HepG2 (cell line): ENCODE measurements at regions not wholly inside any gene's neighbourhood (a gene's known extent, or its start where the extent isn't known, plus 50 kb on each side); places are given as distances from the start of the nearest gene placed in this dataset.

Experiments used
- ATAC-seq: fragments of 200-7000 bp; cut with Tn5 transposase; 3 replicates; pipeline ENCODE4 v1.9.1; 2020; ENCODE audit warnings: mild to moderate bottlenecking, moderate library complexity
- BruUV-seq: library from RNA; stranded (reverse); fragments of 400-500 nt; replicated peaks from 2 replicates; lab custom pipeline; 2021; lab: Mats Ljungman, UMichigan
- CTCF ChIA-PET: fragments of 300-600 bp; formaldehyde crosslinking; extraction: SDS; loops from one replicate; lab custom pipeline; 2021; ENCODE audit warnings: low total read pairs, inconsistent platforms, low intra/inter-chr PET ratio; lab: Yijun Ruan, JAX
- POLR2A ChIA-PET: fragments of 350-600 bp; sonication (Branson Sonifier 250); formaldehyde crosslinking; loops from one replicate; lab custom pipeline; 2020; ENCODE audit warnings: antibody characterized with exemption, inconsistent platforms; lab: Yijun Ruan, JAX
- DNase-seq: peaks from one replicate; pipeline ENCODE4 v3.0.0-alpha.2; 2015; ENCODE audit warnings: low spot score
- FAIRE-seq: peaks from 3 replicates; lab custom pipeline; 2011; peaks lifted over from hg19 to GRCh38; lab: Jason Lieb, UNC
- H2AFZ ChIP-seq: one replicate; pipeline ENCODE4 v1.6.1; 2011; ENCODE audit warnings: low read length, inconsistent platforms
- H3K27ac ChIP-seq: fragments of 300-600 bp; 3 replicates; pipeline ENCODE4 v1.8.0; 2011; ENCODE audit warnings: mixed run types, mild to moderate bottlenecking, mixed read lengths, low read length, inconsistent platforms; ENCODE audit not compliant: insufficient read depth; ENCODE audit errors: extremely low read length
- H3K27me3 ChIP-seq, 2 experiments: fragments of 200-600 bp in 1 of 2; 2 replicates in 1 of 2; 3 replicates in 1 of 2; pipeline versions ENCODE4 v1.6.0 to v1.8.0; 2011; ENCODE audit warnings: low read length in 2 of 2, mild to moderate bottlenecking in 2 of 2, moderate library complexity in 2 of 2, inconsistent platforms in 1 of 2; ENCODE audit not compliant: insufficient read depth in 2 of 2, control insufficient read depth in 1 of 2
- H3K36me3 ChIP-seq, 2 experiments: fragments of 200-600 bp in 1 of 2; replicated peaks in 1 of 2; 2 replicates in 1 of 2; 3 replicates in 1 of 2; pipeline versions ENCODE4 v1.5.1 to v1.8.0; 2011; ENCODE audit warnings: low read length in 2 of 2, inconsistent platforms in 1 of 2; ENCODE audit not compliant: insufficient read depth in 2 of 2, control insufficient read depth in 1 of 2
- H3K4me1 ChIP-seq: 2 replicates; pipeline ENCODE4 v1.5.1; 2012; ENCODE audit warnings: low read length, inconsistent platforms; ENCODE audit not compliant: insufficient read depth
- H3K4me2 ChIP-seq: 2 replicates; pipeline ENCODE4 v1.6.0; 2011; ENCODE audit warnings: low read depth, low read length, inconsistent platforms
- H3K4me3 ChIP-seq, 3 experiments: fragments of 200-600 bp in 1 of 3; sonication (generic), shearing (Covaris generic) in 1 of 3; replicated peaks in 1 of 3; 2 replicates each; pipeline ENCODE4 v1.5.1; 2011 to 2016; ENCODE audit warnings: low read length in 3 of 3, inconsistent platforms in 2 of 3, low read depth in 2 of 3, mild to moderate bottlenecking in 2 of 3, control low read depth in 1 of 3, mixed read lengths in 1 of 3; ENCODE audit not compliant: insufficient read depth in 1 of 3
- H3K79me2 ChIP-seq: one replicate; pipeline ENCODE4 v1.6.1; 2011; ENCODE audit warnings: low read length, inconsistent platforms; ENCODE audit not compliant: insufficient read depth
- H3K9ac ChIP-seq: 2 replicates; pipeline ENCODE4 v1.6.0; 2011; ENCODE audit warnings: mild to moderate bottlenecking, low read depth, low read length, inconsistent platforms; ENCODE audit not compliant: insufficient read depth
- H3K9me3 ChIP-seq: 2 replicates; pipeline ENCODE4 v1.5.1; 2012; ENCODE audit warnings: mild to moderate bottlenecking, low read length
- H4K20me1 ChIP-seq: 2 replicates; pipeline ENCODE4 v1.6.0; 2011; ENCODE audit warnings: inconsistent platforms, mild to moderate bottlenecking, low read length, moderate library complexity; ENCODE audit not compliant: insufficient read depth
- ARNT ChIP-seq: fragments of 450-650 bp; IDR thresholded peaks from 2 replicates; pipeline ENCODE4 v1.6.1; 2017
- ARNT2 ChIP-seq: sonication (generic); formaldehyde crosslinking; IDR thresholded peaks from 2 replicates; pipeline ENCODE4 v1.8.0; 2022; ENCODE audit warnings: mild to moderate bottlenecking, low read depth, missing genetic modification reagents, moderate library complexity
- ASH2L ChIP-seq: fragments of 300-600, 200-600 bp; sonication (generic); IDR thresholded peaks from 2 replicates; pipeline ENCODE4 v1.7.0; 2017; ENCODE audit warnings: low read depth, mild to moderate bottlenecking, moderate library complexity, mixed read lengths, low read length; ENCODE audit not compliant: insufficient read length
- SAP130 ChIP-seq: IDR thresholded peaks from 2 replicates; pipeline ENCODE4 v1.6.1; 2016; ENCODE audit warnings: low read depth
- ZNF205 ChIP-seq: IDR thresholded peaks from 2 replicates; pipeline ENCODE4 v1.6.1; 2018; ENCODE audit warnings: missing biosample characterization, missing genetic modification reagents
- ZNF367 ChIP-seq: sonication (generic); formaldehyde crosslinking; IDR thresholded peaks from 2 replicates; pipeline ENCODE4 v1.4.0; 2020; ENCODE audit warnings: missing genetic modification reagents, borderline replicate concordance
- ZNF441 ChIP-seq: sonication (generic); formaldehyde crosslinking; IDR thresholded peaks from 2 replicates; pipeline ENCODE4 v1.7.0; 2021; ENCODE audit warnings: missing genetic modification reagents, borderline replicate concordance
- ZNF605 ChIP-seq: sonication (generic); formaldehyde crosslinking; IDR thresholded peaks from 2 replicates; pipeline ENCODE4 v1.8.0; 2022; ENCODE audit warnings: mild to moderate bottlenecking, missing genetic modification reagents
- ZNF746 ChIP-seq: sonication (generic); formaldehyde crosslinking; IDR thresholded peaks from 2 replicates; pipeline ENCODE4 v1.8.0; 2022; ENCODE audit warnings: mild to moderate bottlenecking, missing genetic modification reagents
- ZNF768 ChIP-seq: sonication (generic); formaldehyde crosslinking; IDR thresholded peaks from 2 replicates; pipeline ENCODE4 v1.4.0; 2020; ENCODE audit warnings: missing genetic modification reagents
- ZSCAN21 ChIP-seq: sonication (generic); formaldehyde crosslinking; IDR thresholded peaks from 2 replicates; pipeline ENCODE4 v1.8.0; 2022; ENCODE audit warnings: mild to moderate bottlenecking, missing genetic modification reagents, moderate library complexity, borderline replicate concordance
- WGBS: methylation state at CpG from one replicate; pipeline ENCODE4 v1.1.6; 2017; ENCODE audit warnings: low lambda C conversion rate; 5-methylcytosine and 5-hydroxymethylcytosine counted together
- in situ Hi-C: cut with HindIII; loops from 2 replicates; pipeline ENCODE4 v1.10.0; 2017; ENCODE audit warnings: low pct_unique_long_range_greater_than_20kb; ENCODE audit not compliant: extremely low pct_ligation_motif_present
- intact Hi-C: fragments of 100-400 bp; cut with micrococcal nuclease; formaldehyde crosslinking; loops from one replicate; pipeline ENCODE4 v1.10.0; 2022; ENCODE audit not compliant: unreplicated experiment
- TF ChIP-seq, protein P1 (sequence below): sonication (generic); formaldehyde crosslinking; IDR thresholded peaks from 2 replicates; pipeline ENCODE4 v1.4.0; 2020; ENCODE audit warnings: missing genetic modification reagents
- TF ChIP-seq, protein P2 (sequence below): sonication (generic); formaldehyde crosslinking; IDR thresholded peaks from 2 replicates; pipeline ENCODE4 v1.4.0; 2020; ENCODE audit warnings: low read depth, mild to moderate bottlenecking, missing genetic modification reagents
- TF ChIP-seq, protein P3 (sequence below): sonication (generic); formaldehyde crosslinking; IDR thresholded peaks from 2 replicates; pipeline ENCODE4 v1.4.0; 2020; ENCODE audit warnings: missing genetic modification reagents; ENCODE audit errors: not compliant biosample characterization

DNA sequence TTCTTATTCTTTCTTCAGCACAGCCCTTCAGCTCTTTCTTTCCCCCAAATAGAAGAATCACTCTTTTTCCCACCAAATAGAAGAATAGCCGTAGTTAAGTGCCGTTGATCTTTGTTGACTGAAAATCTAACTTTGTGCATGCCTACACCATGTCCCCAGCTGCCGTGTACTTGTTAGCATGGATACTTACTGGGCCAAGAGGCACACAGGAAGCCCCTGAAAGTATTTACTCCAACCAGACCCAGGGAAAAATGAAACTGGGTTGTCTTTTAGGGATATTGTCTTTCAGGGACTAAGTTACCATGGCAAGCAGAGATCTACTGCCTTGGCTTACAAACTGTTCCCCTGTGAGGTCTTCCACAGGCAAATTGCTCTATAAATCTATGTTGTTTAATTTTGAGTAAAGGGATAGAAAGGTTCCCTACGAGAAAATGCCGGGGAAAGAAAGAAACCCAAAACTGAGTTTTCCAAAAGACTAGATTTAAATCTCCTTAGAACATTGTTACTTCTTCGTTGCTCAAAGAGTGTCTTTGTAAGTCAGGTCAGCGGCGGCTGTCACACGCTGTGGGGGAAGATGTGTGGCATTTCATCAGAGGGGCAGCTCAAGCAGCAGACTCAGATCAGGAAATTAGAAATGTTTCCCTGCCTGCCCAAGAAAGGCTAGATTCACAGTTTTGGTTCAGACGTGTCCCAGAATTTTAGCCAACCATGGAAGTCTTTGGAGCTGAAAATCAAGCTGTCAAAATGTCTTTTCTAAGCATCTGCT lies 152.7 kb upstream of the PRNP start:
- no peaks in the 10 kb centered on the region for H4K20me1 ChIP-seq
- no peak overlapping the region for H2AFZ ChIP-seq
- no peaks in the 10 kb centered on the region for H3K4me1 ChIP-seq
- ChIA-PET POLR2A (no interaction called here), CTCF (no interaction called here)
- TF ChIP-seq ZNF605 (CRISPR knock-in tag), result no peak
- TF ChIP-seq ASH2L, result no peak
- TF ChIP-seq, protein P1, sequence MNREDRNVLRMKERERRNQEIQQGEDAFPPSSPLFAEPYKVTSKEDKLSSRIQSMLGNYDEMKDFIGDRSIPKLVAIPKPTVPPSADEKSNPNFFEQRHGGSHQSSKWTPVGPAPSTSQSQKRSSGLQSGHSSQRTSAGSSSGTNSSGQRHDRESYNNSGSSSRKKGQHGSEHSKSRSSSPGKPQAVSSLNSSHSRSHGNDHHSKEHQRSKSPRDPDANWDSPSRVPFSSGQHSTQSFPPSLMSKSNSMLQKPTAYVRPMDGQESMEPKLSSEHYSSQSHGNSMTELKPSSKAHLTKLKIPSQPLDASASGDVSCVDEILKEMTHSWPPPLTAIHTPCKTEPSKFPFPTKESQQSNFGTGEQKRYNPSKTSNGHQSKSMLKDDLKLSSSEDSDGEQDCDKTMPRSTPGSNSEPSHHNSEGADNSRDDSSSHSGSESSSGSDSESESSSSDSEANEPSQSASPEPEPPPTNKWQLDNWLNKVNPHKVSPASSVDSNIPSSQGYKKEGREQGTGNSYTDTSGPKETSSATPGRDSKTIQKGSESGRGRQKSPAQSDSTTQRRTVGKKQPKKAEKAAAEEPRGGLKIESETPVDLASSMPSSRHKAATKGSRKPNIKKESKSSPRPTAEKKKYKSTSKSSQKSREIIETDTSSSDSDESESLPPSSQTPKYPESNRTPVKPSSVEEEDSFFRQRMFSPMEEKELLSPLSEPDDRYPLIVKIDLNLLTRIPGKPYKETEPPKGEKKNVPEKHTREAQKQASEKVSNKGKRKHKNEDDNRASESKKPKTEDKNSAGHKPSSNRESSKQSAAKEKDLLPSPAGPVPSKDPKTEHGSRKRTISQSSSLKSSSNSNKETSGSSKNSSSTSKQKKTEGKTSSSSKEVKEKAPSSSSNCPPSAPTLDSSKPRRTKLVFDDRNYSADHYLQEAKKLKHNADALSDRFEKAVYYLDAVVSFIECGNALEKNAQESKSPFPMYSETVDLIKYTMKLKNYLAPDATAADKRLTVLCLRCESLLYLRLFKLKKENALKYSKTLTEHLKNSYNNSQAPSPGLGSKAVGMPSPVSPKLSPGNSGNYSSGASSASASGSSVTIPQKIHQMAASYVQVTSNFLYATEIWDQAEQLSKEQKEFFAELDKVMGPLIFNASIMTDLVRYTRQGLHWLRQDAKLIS (CRISPR knock-in tag), result no peak
- no peak for TF ChIP-seq SAP130 (CRISPR knock-in tag)
- no peak for TF ChIP-seq ARNT2
- TF ChIP-seq, protein P2, sequence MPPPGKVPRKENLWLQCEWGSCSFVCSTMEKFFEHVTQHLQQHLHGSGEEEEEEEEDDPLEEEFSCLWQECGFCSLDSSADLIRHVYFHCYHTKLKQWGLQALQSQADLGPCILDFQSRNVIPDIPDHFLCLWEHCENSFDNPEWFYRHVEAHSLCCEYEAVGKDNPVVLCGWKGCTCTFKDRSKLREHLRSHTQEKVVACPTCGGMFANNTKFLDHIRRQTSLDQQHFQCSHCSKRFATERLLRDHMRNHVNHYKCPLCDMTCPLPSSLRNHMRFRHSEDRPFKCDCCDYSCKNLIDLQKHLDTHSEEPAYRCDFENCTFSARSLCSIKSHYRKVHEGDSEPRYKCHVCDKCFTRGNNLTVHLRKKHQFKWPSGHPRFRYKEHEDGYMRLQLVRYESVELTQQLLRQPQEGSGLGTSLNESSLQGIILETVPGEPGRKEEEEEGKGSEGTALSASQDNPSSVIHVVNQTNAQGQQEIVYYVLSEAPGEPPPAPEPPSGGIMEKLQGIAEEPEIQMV (CRISPR knock-in tag), result no peak
- TF ChIP-seq ZNF205 (CRISPR knock-in tag), result no peak
- TF ChIP-seq, protein P3, sequence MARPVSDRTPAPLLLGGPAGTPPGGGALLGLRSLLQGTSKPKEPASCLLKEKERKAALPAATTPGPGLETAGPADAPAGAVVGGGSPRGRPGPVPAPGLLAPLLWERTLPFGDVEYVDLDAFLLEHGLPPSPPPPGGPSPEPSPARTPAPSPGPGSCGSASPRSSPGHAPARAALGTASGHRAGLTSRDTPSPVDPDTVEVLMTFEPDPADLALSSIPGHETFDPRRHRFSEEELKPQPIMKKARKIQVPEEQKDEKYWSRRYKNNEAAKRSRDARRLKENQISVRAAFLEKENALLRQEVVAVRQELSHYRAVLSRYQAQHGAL (CRISPR knock-in tag), result no peak
- TF ChIP-seq ZNF746, result no peak
- no peak for TF ChIP-seq ZNF441 (CRISPR knock-in tag)
- TF ChIP-seq ZSCAN21 (CRISPR knock-in tag), result no peak
- TF ChIP-seq ZNF367 (CRISPR knock-in tag), result no peak
- TF ChIP-seq ARNT, result no peak
- no peak for TF ChIP-seq ZNF768
- no peak overlapping the region for H3K4me2 ChIP-seq
- ATAC-seq (no peak), DNase-seq (no peak), FAIRE-seq (no peak)
- H3K9ac ChIP-seq, result no peak overlapping the region
- H3K79me2 ChIP-seq, result no peaks in the 10 kb centered on the region
- intact Hi-C loops (no loop called here), in situ Hi-C loops (no loop called here)
- BruUV-seq, result no TSS peak
- H3K36me3 ChIP-seq, result no peaks in the 10 kb centered on the region
- H3K27me3 ChIP-seq, result 0 out of 5 replicates have a peak, but pooled peaks cover 0 to 7% of the 10 kb centered on the region in 2 experiments
- H3K27ac ChIP-seq, result no peak overlapping the region
- H3K4me3 ChIP-seq, result no peak overlapping the region
- WGBS, result 19% methylated on average over 10 of the region's 10 CpGs
- no peaks in the 10 kb centered on the region for H3K9me3 ChIP-seq
